CD4-positive, alpha-beta T cell (primary cell): ENCODE measurements at regions not wholly inside any gene's neighbourhood (a gene's known extent, or its start where the extent isn't known, plus 50 kb on each side); places are given as distances from the start of the nearest gene placed in this dataset.

Experiments
- ATAC-seq: fragments of 200-7000 bp; cut with Tn5 transposase; one replicate; pipeline ENCODE4 v1.10.0; 2022; ENCODE audit warnings: mild to moderate bottlenecking; ENCODE audit not compliant: poor library complexity
- CTCF ChIA-PET: fragments of 350-600 bp; sonication (Branson Sonifier 250); formaldehyde crosslinking; loops from one replicate; lab custom pipeline; 2021; ENCODE audit warnings: antibody characterized with exemption, inconsistent platforms; lab: Charles Lee
- POLR2A ChIA-PET: fragments of 350-600 bp; sonication (Branson Sonifier 250); formaldehyde crosslinking; loops from one replicate; lab custom pipeline; 2021; ENCODE audit warnings: antibody characterized with exemption, inconsistent platforms; lab: Charles Lee
- DNase-seq, 14 experiments: peaks; one replicate each; pipeline ENCODE4 v3.0.0-alpha.2; 2013 to 2020; ENCODE audit warnings: mixed read lengths in 2 of 14
- H3K27ac ChIP-seq, 2 donors: one replicate each; pipeline versions ENCODE4 v1.5.1 to v1.7.0; 2013; ENCODE audit warnings: low read length in 2 of 2, low read depth in 1 of 2, mild to moderate bottlenecking in 1 of 2
- H3K27me3 ChIP-seq, 2 experiments: 1 replicate in 1 of 2; 2 replicates in 1 of 2; pipeline versions ENCODE4 v1.6.1 to v1.7.0; 2013; ENCODE audit warnings: low read length in 2 of 2, control low read depth in 1 of 2, mild to moderate bottlenecking in 1 of 2, moderate library complexity in 1 of 2; ENCODE audit not compliant: insufficient read depth in 2 of 2, control insufficient read depth in 1 of 2
- H3K36me3 ChIP-seq: one replicate; pipeline ENCODE4 v1.6.1; 2013; ENCODE audit warnings: low read length, control low read depth; ENCODE audit not compliant: insufficient read depth
- H3K4me1 ChIP-seq: one replicate; pipeline ENCODE4 v1.6.1; 2013; ENCODE audit warnings: low read length, control low read depth; ENCODE audit not compliant: insufficient read depth
- H3K4me3 ChIP-seq: one replicate; pipeline ENCODE4 v1.5.1; 2013; ENCODE audit warnings: mild to moderate bottlenecking, low read length, moderate library complexity
- H3K9me3 ChIP-seq, 2 experiments: 1 replicate in 1 of 2; 2 replicates in 1 of 2; pipeline versions ENCODE4 v1.6.1 to v1.7.0; 2013; ENCODE audit warnings: low read length in 2 of 2, mild to moderate bottlenecking in 2 of 2, control low read depth in 1 of 2, moderate library complexity in 1 of 2; ENCODE audit not compliant: control insufficient read depth in 1 of 2, insufficient read depth in 1 of 2
- H3K27ac Mint-ChIP-seq: one replicate; pipeline ENCODE4 v1.8.0; 2020; ENCODE audit warnings: mixed read lengths
- H3K27me3 Mint-ChIP-seq: one replicate; pipeline ENCODE4 v1.8.0; 2021; ENCODE audit warnings: mixed read lengths
- H3K36me3 Mint-ChIP-seq: one replicate; pipeline ENCODE4 v1.8.0; 2021; ENCODE audit warnings: low read depth, mixed read lengths
- H3K4me1 Mint-ChIP-seq: one replicate; pipeline ENCODE4 v1.8.0; 2021; ENCODE audit warnings: low read depth, mixed read lengths
- H3K4me3 Mint-ChIP-seq: one replicate; pipeline ENCODE4 v1.8.0; 2020; ENCODE audit warnings: mild to moderate bottlenecking, mixed read lengths
- H3K9me3 Mint-ChIP-seq: one replicate; pipeline ENCODE4 v1.8.0; 2020; ENCODE audit warnings: mixed read lengths
- intact Hi-C, 2 experiments: fragments of 100-400 bp; cut with DNase I in 1 of 2; cut with micrococcal nuclease in 1 of 2; formaldehyde crosslinking; loops; one replicate each; pipeline versions ENCODE4 v1.15.1 to v1.9.0; 2023 to 2025; cut with DNase I, micrococcal nuclease
- TF ChIP-seq, protein P1 (sequence below): fragments of 200-600 bp; IDR thresholded peaks from one replicate; pipeline ENCODE4 v1.8.0; 2022; ENCODE audit warnings: antibody characterized with exemption, mild to moderate bottlenecking

DNA sequence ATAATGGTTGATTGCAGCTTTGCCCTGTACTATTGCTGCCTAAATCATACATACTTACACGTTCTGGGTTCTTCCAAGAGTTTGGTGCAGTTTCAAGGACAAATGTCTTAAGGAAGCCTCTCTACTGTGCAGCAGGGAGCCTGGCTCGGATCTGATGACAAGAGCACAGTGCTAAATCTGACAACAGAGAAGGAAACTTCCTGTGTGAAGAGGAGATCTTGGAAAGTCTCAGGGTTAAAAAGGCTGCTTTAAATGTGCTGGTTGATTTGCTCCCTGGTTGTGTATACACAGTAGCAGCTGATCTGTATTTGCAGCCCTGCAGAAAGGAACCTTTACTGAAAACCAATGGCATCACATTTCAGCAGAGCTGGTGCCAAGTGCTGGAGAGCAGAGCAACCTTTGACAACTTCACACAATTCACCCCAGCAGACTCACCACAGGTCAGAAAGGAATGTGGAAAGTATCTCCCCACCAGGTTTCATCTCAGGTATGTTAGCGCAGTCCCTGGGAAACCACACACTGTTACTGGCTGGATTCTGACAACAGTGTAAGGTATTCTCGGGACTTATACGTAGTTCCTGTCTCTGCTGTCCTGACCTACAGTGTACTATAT is 355.0 kb upstream of the ESRRG start:
- Histone ChIP-seq H3K9me3 (no peaks in the 10 kb centered on the region), H3K4me3 (no peak overlapping the region), H3K27me3 (no peaks in the 10 kb centered on the region), H3K36me3 (no peaks in the 10 kb centered on the region), H3K4me1 (no peaks in the 10 kb centered on the region), H3K27ac (no peak overlapping the region)
- TF ChIP-seq, protein P1, sequence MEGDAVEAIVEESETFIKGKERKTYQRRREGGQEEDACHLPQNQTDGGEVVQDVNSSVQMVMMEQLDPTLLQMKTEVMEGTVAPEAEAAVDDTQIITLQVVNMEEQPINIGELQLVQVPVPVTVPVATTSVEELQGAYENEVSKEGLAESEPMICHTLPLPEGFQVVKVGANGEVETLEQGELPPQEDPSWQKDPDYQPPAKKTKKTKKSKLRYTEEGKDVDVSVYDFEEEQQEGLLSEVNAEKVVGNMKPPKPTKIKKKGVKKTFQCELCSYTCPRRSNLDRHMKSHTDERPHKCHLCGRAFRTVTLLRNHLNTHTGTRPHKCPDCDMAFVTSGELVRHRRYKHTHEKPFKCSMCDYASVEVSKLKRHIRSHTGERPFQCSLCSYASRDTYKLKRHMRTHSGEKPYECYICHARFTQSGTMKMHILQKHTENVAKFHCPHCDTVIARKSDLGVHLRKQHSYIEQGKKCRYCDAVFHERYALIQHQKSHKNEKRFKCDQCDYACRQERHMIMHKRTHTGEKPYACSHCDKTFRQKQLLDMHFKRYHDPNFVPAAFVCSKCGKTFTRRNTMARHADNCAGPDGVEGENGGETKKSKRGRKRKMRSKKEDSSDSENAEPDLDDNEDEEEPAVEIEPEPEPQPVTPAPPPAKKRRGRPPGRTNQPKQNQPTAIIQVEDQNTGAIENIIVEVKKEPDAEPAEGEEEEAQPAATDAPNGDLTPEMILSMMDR = no peak
- CTCF ChIA-PET = no interaction called here
- no peak for ATAC-seq
- H3K27ac Mint-ChIP-seq = no peak overlapping the region
- DNase-seq = no peak
- H3K27me3 Mint-ChIP-seq = no peaks in the 10 kb centered on the region
- no peaks in the 10 kb centered on the region for H3K36me3 Mint-ChIP-seq
- intact Hi-C loops = no loop called here
- H3K9me3 Mint-ChIP-seq = no peaks in the 10 kb centered on the region
- no peak overlapping the region for H3K4me3 Mint-ChIP-seq
- POLR2A ChIA-PET = no interaction called here
- no peaks in the 10 kb centered on the region for H3K4me1 Mint-ChIP-seq

DNA sequence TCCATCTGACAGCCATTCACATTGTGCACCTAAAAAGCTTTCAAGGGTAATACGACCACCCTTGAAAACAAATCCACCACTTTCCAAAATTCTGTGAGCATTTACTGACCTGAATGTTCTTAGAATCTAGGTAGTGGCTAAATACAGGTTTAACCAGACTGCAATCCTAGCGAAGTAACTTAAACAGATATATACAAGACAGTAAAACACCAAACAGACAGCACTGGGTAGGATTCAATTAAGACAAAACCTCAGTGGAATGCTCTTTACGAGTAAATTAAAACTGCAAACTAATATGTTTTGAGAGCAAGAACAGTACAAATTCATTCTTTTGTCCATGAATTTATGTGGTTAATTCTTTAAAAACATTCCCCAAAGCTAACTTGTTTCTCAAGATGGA is 354.2 kb upstream of the ESRRG start:
- DNase-seq = no peak
- Histone ChIP-seq H3K4me1 (no peaks in the 10 kb centered on the region), H3K27ac (no peak overlapping the region), H3K9me3 (no peaks in the 10 kb centered on the region), H3K4me3 (no peak overlapping the region), H3K36me3 (no peaks in the 10 kb centered on the region), H3K27me3 (no peaks in the 10 kb centered on the region)
- Mint-ChIP-seq H3K27ac (no peak overlapping the region), H3K36me3 (no peaks in the 10 kb centered on the region), H3K9me3 (no peaks in the 10 kb centered on the region), H3K4me1 (no peaks in the 10 kb centered on the region), H3K27me3 (no peaks in the 10 kb centered on the region), H3K4me3 (no peak overlapping the region)
- CTCF ChIA-PET = no interaction called here
- intact Hi-C loops = no loop called here
- TF ChIP-seq, protein P1 = no peak
- POLR2A ChIA-PET = no interaction called here
- ATAC-seq = no peak

DNA sequence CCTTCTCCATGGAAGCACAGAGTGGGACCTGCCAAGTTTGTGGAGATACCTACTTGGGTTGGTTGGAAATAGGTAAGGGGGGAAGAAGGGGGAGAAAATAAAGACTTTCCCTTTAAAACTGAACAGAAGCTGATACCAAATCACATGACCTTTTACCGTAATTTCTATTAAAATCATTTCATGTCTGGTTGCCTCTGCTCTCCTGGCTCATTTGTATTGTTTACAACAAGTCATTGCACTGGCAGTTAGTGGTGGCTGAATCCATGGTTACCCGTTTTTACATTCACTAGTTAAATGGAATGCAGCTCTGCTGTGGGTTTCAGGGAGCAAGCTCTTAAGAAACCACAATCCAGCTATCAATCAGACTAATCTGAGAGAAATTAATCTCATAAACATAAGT is 353.7 kb upstream of the ESRRG start:
- H3K4me1 ChIP-seq = no peaks in the 10 kb centered on the region
- no peaks in the 10 kb centered on the region for H3K9me3 Mint-ChIP-seq
- CTCF ChIA-PET = interaction anchor here (0.5 kb wide), 1 partner anchor 93 kb away, joined by 4 read pairs; no protein-coding TSS in a partner anchor
- no peaks in the 10 kb centered on the region for H3K27me3 ChIP-seq
- no peaks in the 10 kb centered on the region for H3K4me1 Mint-ChIP-seq
- H3K4me3 Mint-ChIP-seq = no peak overlapping the region
- H3K9me3 ChIP-seq = no peaks in the 10 kb centered on the region
- DNase-seq (no peak), ATAC-seq (no peak)
- H3K27ac Mint-ChIP-seq = no peak overlapping the region
- H3K27me3 Mint-ChIP-seq = no peaks in the 10 kb centered on the region
- POLR2A ChIA-PET = no interaction called here
- no peak overlapping the region for H3K4me3 ChIP-seq
- TF ChIP-seq, protein P1 = no peak
- no peaks in the 10 kb centered on the region for H3K36me3 Mint-ChIP-seq
- H3K36me3 ChIP-seq = no peaks in the 10 kb centered on the region
- no peak overlapping the region for H3K27ac ChIP-seq
- intact Hi-C loops = no loop called here
